OCI-LY3 (cell line): ENCODE measurements at regions not wholly inside any gene's neighbourhood (a gene's known extent, or its start where the extent isn't known, plus 50 kb on each side); places are given as distances from the start of the nearest gene placed in this dataset.

Source experiments
- H2AFZ ChIP-seq: fragments of 200-600, 300-600 bp; shearing (Covaris generic); 2 replicates; pipeline ENCODE4 v1.6.0; 2014; ENCODE audit warnings: antibody characterized with exemption, low read depth, low read length
- H3K27ac ChIP-seq: fragments of 200-600, 300-600 bp; sonication (generic); 2 replicates; pipeline ENCODE4 v1.5.1; 2014; ENCODE audit warnings: mild to moderate bottlenecking, low read length, moderate library complexity, mixed read lengths
- H3K27me3 ChIP-seq: fragments of 200-600, 300-600 bp; sonication (generic); 2 replicates; pipeline ENCODE4 v1.6.1; 2014; ENCODE audit warnings: low read depth, low read length, mixed read lengths
- H3K36me3 ChIP-seq: fragments of 200-600, 300-600 bp; sonication (generic); replicated peaks from 2 replicates; pipeline ENCODE3; 2014; ENCODE audit warnings: low read depth, low read length, mixed read lengths
- H3K4me1 ChIP-seq: fragments of 300-600, 200-600 bp; sonication (generic); 2 replicates; pipeline ENCODE4 v1.6.1; 2014; ENCODE audit warnings: low read length, mixed read lengths
- H3K4me2 ChIP-seq: fragments of 200-600, 300-600 bp; sonication (generic); 2 replicates; pipeline ENCODE4 v1.6.1; 2014; ENCODE audit warnings: low read length, mixed read lengths
- H3K4me3 ChIP-seq: fragments of 300-600, 200-600 bp; sonication (generic); 2 replicates; pipeline ENCODE4 v1.5.1; 2014; ENCODE audit warnings: antibody characterized with exemption, mild to moderate bottlenecking, low read length, moderate library complexity
- H3K79me2 ChIP-seq: fragments of 300-600, 200-600 bp; shearing (Covaris generic); 2 replicates; pipeline ENCODE4 v1.6.1; 2014; ENCODE audit warnings: mild to moderate bottlenecking, low read length, mixed read lengths
- H3K9ac ChIP-seq: fragments of 300-600, 200-600 bp; shearing (Covaris generic); 2 replicates; pipeline ENCODE4 v1.6.0; 2014; ENCODE audit warnings: mild to moderate bottlenecking, low read length, moderate library complexity
- H3K9me3 ChIP-seq: fragments of 200-600, 300-600 bp; shearing (Covaris generic); 2 replicates; pipeline ENCODE4 v1.6.1; 2014; ENCODE audit warnings: low read length, mixed read lengths; ENCODE audit not compliant: insufficient read depth
- H4K20me1 ChIP-seq: fragments of 200-600, 300-600 bp; sonication (generic); 2 replicates; pipeline ENCODE4 v1.6.1; 2016; ENCODE audit warnings: low read length, mixed read lengths; ENCODE audit not compliant: insufficient read depth
- EZH2phosphoT487 ChIP-seq: fragments of 200-600 bp; shearing (Covaris generic); IDR thresholded peaks from 2 replicates; pipeline ENCODE4 v1.6.1; 2018; ENCODE audit warnings: antibody characterized with exemption, mixed run types, low read depth
- TF ChIP-seq, protein P1 (sequence below): fragments of 200-600, 300-600 bp; sonication (generic); IDR thresholded peaks from 2 replicates; pipeline ENCODE4 v1.5.1; 2014; ENCODE audit warnings: antibody characterized with exemption, low read length, low read depth

DNA sequence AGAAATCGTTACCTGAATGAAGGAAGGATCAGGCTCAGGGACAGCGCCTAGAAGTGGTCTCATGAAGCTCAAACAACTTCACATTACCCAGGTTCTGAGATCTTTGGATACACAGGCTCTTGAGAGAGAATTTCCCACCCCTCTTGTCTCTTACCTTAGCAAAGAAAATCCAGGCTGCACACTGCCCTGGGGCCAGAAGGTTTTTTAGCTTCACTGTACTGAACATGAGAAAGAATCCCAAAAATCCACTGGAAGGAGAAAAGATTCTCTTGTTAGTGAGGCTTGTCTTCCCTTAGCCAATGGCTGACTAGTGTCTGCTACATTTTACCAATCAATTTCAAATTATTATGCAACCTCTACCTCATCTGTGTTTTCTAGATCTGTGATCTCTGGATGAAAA, 101.0 kb upstream of the RIOK3 start:
- no peaks in the 10 kb centered on the region for H3K79me2 ChIP-seq
- no peak for TF ChIP-seq EZH2phosphoT487
- TF ChIP-seq, protein P1, sequence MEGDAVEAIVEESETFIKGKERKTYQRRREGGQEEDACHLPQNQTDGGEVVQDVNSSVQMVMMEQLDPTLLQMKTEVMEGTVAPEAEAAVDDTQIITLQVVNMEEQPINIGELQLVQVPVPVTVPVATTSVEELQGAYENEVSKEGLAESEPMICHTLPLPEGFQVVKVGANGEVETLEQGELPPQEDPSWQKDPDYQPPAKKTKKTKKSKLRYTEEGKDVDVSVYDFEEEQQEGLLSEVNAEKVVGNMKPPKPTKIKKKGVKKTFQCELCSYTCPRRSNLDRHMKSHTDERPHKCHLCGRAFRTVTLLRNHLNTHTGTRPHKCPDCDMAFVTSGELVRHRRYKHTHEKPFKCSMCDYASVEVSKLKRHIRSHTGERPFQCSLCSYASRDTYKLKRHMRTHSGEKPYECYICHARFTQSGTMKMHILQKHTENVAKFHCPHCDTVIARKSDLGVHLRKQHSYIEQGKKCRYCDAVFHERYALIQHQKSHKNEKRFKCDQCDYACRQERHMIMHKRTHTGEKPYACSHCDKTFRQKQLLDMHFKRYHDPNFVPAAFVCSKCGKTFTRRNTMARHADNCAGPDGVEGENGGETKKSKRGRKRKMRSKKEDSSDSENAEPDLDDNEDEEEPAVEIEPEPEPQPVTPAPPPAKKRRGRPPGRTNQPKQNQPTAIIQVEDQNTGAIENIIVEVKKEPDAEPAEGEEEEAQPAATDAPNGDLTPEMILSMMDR = no peak
- no peak overlapping the region for H2AFZ ChIP-seq
- H3K36me3 ChIP-seq = peaks cover 36% of the 10 kb centered on the region
- peaks cover 14% of the 10 kb centered on the region for H3K4me1 ChIP-seq
- H3K27ac ChIP-seq = no peak overlapping the region
- H3K9me3 ChIP-seq = no peaks in the 10 kb centered on the region
- no peak overlapping the region for H3K4me2 ChIP-seq
- no peaks in the 10 kb centered on the region for H3K27me3 ChIP-seq
- no peaks in the 10 kb centered on the region for H4K20me1 ChIP-seq
- no peak overlapping the region for H3K9ac ChIP-seq
- H3K4me3 ChIP-seq = no peak overlapping the region

DNA sequence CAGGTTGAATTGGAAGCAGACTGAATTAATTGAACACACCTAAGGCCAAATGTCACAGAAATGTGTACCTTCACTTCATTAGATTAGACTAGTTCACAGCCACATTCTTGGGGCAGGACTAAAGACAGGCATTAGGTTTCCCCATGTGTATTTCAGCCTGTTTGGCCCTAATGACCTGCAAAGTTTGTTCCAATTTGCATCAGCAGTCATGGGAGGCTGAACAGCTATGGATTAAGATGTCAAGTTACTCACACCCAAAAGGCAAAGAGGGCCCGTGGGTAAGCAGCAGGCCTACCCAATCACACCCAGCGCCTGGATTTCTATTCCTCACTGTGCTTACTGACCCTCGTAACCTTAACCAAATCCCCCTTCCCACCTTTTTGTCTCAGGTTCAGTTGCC, 99.6 kb upstream of the RIOK3 start:
- peak overlapping the region; percentile 42 for H3K4me2 ChIP-seq
- no peaks in the 10 kb centered on the region for H3K27me3 ChIP-seq
- no peak overlapping the region for H2AFZ ChIP-seq
- peak overlapping the region; percentile 40 for H3K27ac ChIP-seq
- H3K4me1 ChIP-seq = peaks cover 18% of the 10 kb centered on the region
- H3K9me3 ChIP-seq = no peaks in the 10 kb centered on the region
- H3K36me3 ChIP-seq = peaks cover 36% of the 10 kb centered on the region
- H3K9ac ChIP-seq = no peak overlapping the region
- no peak overlapping the region for H3K4me3 ChIP-seq
- no peaks in the 10 kb centered on the region for H3K79me2 ChIP-seq
- H4K20me1 ChIP-seq = no peaks in the 10 kb centered on the region
- TF ChIP-seq, protein P1 = no peak
- TF ChIP-seq EZH2phosphoT487 = no peak

DNA sequence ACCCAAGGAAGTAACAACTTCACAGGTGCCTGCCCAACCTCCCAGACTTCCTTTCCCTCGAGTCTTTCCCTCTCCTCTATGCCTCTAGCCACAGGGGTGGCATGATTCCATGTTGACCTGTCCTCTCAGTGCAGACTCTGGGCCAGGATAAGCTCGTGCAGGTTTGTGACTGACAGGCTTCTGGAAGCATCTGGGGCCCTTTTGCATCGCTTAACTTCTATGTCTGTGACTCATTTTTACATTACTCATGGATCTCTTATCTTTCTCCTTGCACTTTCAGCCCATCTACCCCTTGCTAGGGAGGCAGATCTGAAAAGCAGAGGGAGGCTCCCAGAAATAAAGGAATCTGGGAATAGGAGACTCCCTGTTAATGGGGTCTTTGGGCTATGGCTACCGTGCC, 98.5 kb upstream of the RIOK3 start:
- Histone ChIP-seq H3K79me2 (no peaks in the 10 kb centered on the region), H3K27ac (no peak overlapping the region), H2AFZ (no peak overlapping the region), H3K27me3 (no peaks in the 10 kb centered on the region), H3K9ac (no peak overlapping the region), H4K20me1 (no peaks in the 10 kb centered on the region), H3K9me3 (no peaks in the 10 kb centered on the region), H3K4me2 (no peak overlapping the region), H3K36me3 (peaks cover 31% of the 10 kb centered on the region), H3K4me3 (no peak overlapping the region), H3K4me1 (peaks cover 28% of the 10 kb centered on the region)
- TF ChIP-seq EZH2phosphoT487 = no peak
- TF ChIP-seq, protein P1 = no peak

DNA sequence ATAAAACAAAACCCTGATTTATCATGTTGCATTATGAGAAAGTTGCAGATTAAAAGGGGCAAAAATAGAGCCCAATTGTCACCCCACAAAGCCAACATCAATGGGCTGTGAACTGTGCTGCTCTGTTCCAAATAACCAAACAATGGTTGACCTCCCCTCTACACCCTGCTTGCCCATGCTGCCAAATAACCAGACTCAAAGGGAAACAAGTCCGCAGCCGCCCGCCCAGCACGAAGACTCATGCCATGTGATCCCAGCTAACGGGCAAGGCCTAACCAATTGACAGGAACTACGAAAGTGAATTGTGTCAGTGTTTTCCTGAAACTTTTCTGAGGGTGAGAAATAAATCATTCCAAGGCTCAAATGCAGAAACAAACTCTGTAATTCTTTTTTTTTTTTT, 97.9 kb upstream of the RIOK3 start:
- Histone ChIP-seq H3K27ac (no peak overlapping the region), H3K27me3 (no peaks in the 10 kb centered on the region), H3K4me3 (no peak overlapping the region), H3K4me2 (no peak overlapping the region), H3K9me3 (no peaks in the 10 kb centered on the region), H3K4me1 (peaks cover 28% of the 10 kb centered on the region), H4K20me1 (no peaks in the 10 kb centered on the region), H2AFZ (no peak overlapping the region), H3K36me3 (peaks cover 25% of the 10 kb centered on the region), H3K79me2 (no peaks in the 10 kb centered on the region), H3K9ac (no peak overlapping the region)
- no peak for TF ChIP-seq EZH2phosphoT487
- TF ChIP-seq, protein P1 = no peak
